ENCODE measurements at regions not wholly inside any gene's neighbourhood (a gene's known extent, or its start where the extent isn't known, plus 50 kb on each side); places are given as distances from the start of the nearest gene placed in this dataset.

GRCh38 chr10:131811630-131812403 lies 89.0 kb upstream of the PPP2R2D start:
- H3K27me3 ChIP-seq (ENCODE audit: control insufficient read depth in 1 of 2, insufficient read depth in 2 of 2, low read length in 2 of 2), result peaks cover 0 to 6% of the 10 kb centered on the region in 2 experiments
- H3K4me1 Mint-ChIP-seq (ENCODE audit: low read depth), result no peaks in the 10 kb centered on the region
- intact Hi-C loops (cut with DNase I, micrococcal nuclease), result no loop called here
- no peaks in the 10 kb centered on the region for H3K36me3 Mint-ChIP-seq (ENCODE audit: low read depth)
- H3K4me3 Mint-ChIP-seq, result no peak overlapping the region
- peaks cover 21% of the 10 kb centered on the region for H3K27me3 Mint-ChIP-seq
- no peaks in the 10 kb centered on the region for H3K9me3 Mint-ChIP-seq
- POLR2A ChIA-PET, result no interaction called here
- no peak for ATAC-seq (ENCODE audit: poor library complexity)
- no peak for DNase-seq
- peaks cover 0 to 7% of the 10 kb centered on the region in 2 experiments for H3K9me3 ChIP-seq (ENCODE audit: control insufficient read depth in 1 of 2, insufficient read depth in 1 of 2, low read length in 2 of 2)
- no peaks in the 10 kb centered on the region for H3K36me3 ChIP-seq (ENCODE audit: insufficient read depth, low read length)
- H3K27ac Mint-ChIP-seq, result no peak overlapping the region
- H3K4me3 ChIP-seq (ENCODE audit: low read length), result no peak overlapping the region
- H3K27ac ChIP-seq (ENCODE audit: low read depth in 1 of 2, low read length in 2 of 2), result no peak overlapping the region
- no peak for TF ChIP-seq CTCF (IDR thresholded peaks at IDR 0.05)
- H3K4me1 ChIP-seq (ENCODE audit: insufficient read depth, low read length), result no peaks in the 10 kb centered on the region
- CTCF ChIA-PET, result no interaction called here

- intact Hi-C loops (cut with DNase I, micrococcal nuclease), result no loop called here
- Mint-ChIP-seq H3K27ac (no peak overlapping the region), H3K9me3 (no peaks in the 10 kb centered on the region)
These were observed 87.8 kb upstream of the PPP2R2D start for GRCh38 chr10:131812736-131813604.

More at GRCh38 chr10:131812736-131813604, 87.8 kb upstream of the PPP2R2D start:
- no peak for ATAC-seq (ENCODE audit: poor library complexity)
- TF ChIP-seq CTCF (IDR thresholded peaks at IDR 0.05), result no peak
- no peak for DNase-seq
- Histone ChIP-seq H3K27ac (ENCODE audit: low read depth in 1 of 2, low read length in 2 of 2) (no peak overlapping the region), H3K36me3 (ENCODE audit: insufficient read depth, low read length) (no peaks in the 10 kb centered on the region), H3K9me3 (ENCODE audit: control insufficient read depth in 1 of 2, insufficient read depth in 1 of 2, low read length in 2 of 2) (peaks cover 0 to 7% of the 10 kb centered on the region in 2 experiments), H3K4me3 (ENCODE audit: low read length) (no peak overlapping the region), H3K4me1 (ENCODE audit: insufficient read depth, low read length) (no peaks in the 10 kb centered on the region), H3K27me3 (ENCODE audit: control insufficient read depth in 1 of 2, insufficient read depth in 2 of 2, low read length in 2 of 2) (peaks cover 0 to 6% of the 10 kb centered on the region in 2 experiments)
- no peak overlapping the region for H3K4me3 Mint-ChIP-seq
- H3K4me1 Mint-ChIP-seq (ENCODE audit: low read depth), result no peaks in the 10 kb centered on the region
- H3K27me3 Mint-ChIP-seq, result peaks cover 21% of the 10 kb centered on the region
- no peaks in the 10 kb centered on the region for H3K36me3 Mint-ChIP-seq (ENCODE audit: low read depth)
- CTCF ChIA-PET, result no interaction called here
- POLR2A ChIA-PET, result no interaction called here
